ENCODE measurements at regions not wholly inside any gene's neighbourhood (a gene's known extent, or its start where the extent isn't known, plus 50 kb on each side); places are given as distances from the start of the nearest gene placed in this dataset.

- ATAC-seq (no peak), DNase-seq (no peak)
- intact Hi-C loops (cut with micrococcal nuclease) = no loop called here
- no peak overlapping the region for H3K4me3 Mint-ChIP-seq
- TF ChIP-seq CTCF (IDR thresholded peaks at IDR 0.05) = no peak
- no peaks in the 10 kb centered on the region for H3K9me3 Mint-ChIP-seq
- CTCF ChIA-PET = no interaction called here
- H3K27ac Mint-ChIP-seq = no peak overlapping the region
- peaks cover under 1% of the 10 kb centered on the region for H3K27me3 Mint-ChIP-seq
- no peaks in the 10 kb centered on the region for H3K4me1 Mint-ChIP-seq (ENCODE audit: low read depth)
- no peaks in the 10 kb centered on the region for H3K36me3 Mint-ChIP-seq (ENCODE audit: low read depth)
- POLR2A ChIA-PET = no interaction called here
These were observed 231.3 kb upstream of the SHH start for GRCh38 chr7:156043416-156044178.

GRCh38 chr7:156041398-156041797 lies 229.1 kb upstream of the SHH start:
- no peaks in the 10 kb centered on the region for H3K4me1 Mint-ChIP-seq (ENCODE audit: low read depth)
- H3K4me3 Mint-ChIP-seq = no peak overlapping the region
- ChIA-PET POLR2A (no interaction called here), CTCF (no interaction called here)
- DNase-seq (no peak), ATAC-seq (no peak)
- no peak for TF ChIP-seq CTCF (IDR thresholded peaks at IDR 0.05)
- intact Hi-C loops (cut with micrococcal nuclease) = no loop called here
- no peaks in the 10 kb centered on the region for H3K9me3 Mint-ChIP-seq
- H3K27ac Mint-ChIP-seq = no peak overlapping the region
- H3K27me3 Mint-ChIP-seq = no peaks in the 10 kb centered on the region
- H3K36me3 Mint-ChIP-seq (ENCODE audit: low read depth) = no peaks in the 10 kb centered on the region

- TF ChIP-seq CTCF (IDR thresholded peaks at IDR 0.05) = no peak
- CTCF ChIA-PET = no interaction called here
- POLR2A ChIA-PET = no interaction called here
- H3K4me1 Mint-ChIP-seq (ENCODE audit: low read depth) = no peaks in the 10 kb centered on the region
- DNase-seq (no peak), ATAC-seq (no peak)
- no peak overlapping the region for H3K4me3 Mint-ChIP-seq
- H3K27me3 Mint-ChIP-seq = no peaks in the 10 kb centered on the region
- H3K27ac Mint-ChIP-seq = no peak overlapping the region
- H3K9me3 Mint-ChIP-seq = no peaks in the 10 kb centered on the region
- H3K36me3 Mint-ChIP-seq (ENCODE audit: low read depth) = no peaks in the 10 kb centered on the region
- intact Hi-C loops (cut with micrococcal nuclease) = no loop called here
These were observed 227.9 kb upstream of the SHH start for GRCh38 chr7:156039971-156040677.

GRCh38 chr7:156039194-156039593 lies 226.9 kb upstream of the SHH start:
- Mint-ChIP-seq H3K36me3 (ENCODE audit: low read depth) (no peaks in the 10 kb centered on the region), H3K4me3 (no peak overlapping the region), H3K27ac (no peak overlapping the region), H3K9me3 (no peaks in the 10 kb centered on the region), H3K4me1 (ENCODE audit: low read depth) (peaks cover 4% of the 10 kb centered on the region), H3K27me3 (no peaks in the 10 kb centered on the region)
- DNase-seq (no peak), ATAC-seq (no peak)
- intact Hi-C loops (cut with micrococcal nuclease) = no loop called here
- ChIA-PET CTCF (no interaction called here), POLR2A (no interaction called here)
- TF ChIP-seq CTCF (IDR thresholded peaks at IDR 0.05) = no peak

- DNase-seq (no peak), ATAC-seq (no peak)
- Mint-ChIP-seq H3K27ac (no peak overlapping the region), H3K27me3 (no peaks in the 10 kb centered on the region), H3K4me1 (ENCODE audit: low read depth) (peaks cover 4% of the 10 kb centered on the region), H3K9me3 (no peaks in the 10 kb centered on the region), H3K4me3 (no peak overlapping the region), H3K36me3 (ENCODE audit: low read depth) (no peaks in the 10 kb centered on the region)
- POLR2A ChIA-PET = no interaction called here
- TF ChIP-seq CTCF (IDR thresholded peaks at IDR 0.05) = no peak
- intact Hi-C loops (cut with micrococcal nuclease) = no loop called here
- CTCF ChIA-PET = no interaction called here
These were observed 226.1 kb upstream of the SHH start for GRCh38 chr7:156038345-156038744.
